Body of pancreas (tissue), 4 donors: ENCODE measurements at regions not wholly inside any gene's neighbourhood (a gene's known extent, or its start where the extent isn't known, plus 50 kb on each side); places are given as distances from the start of the nearest gene placed in this dataset.

Experiments used
- ATAC-seq: fragments of 150-250 bp; one replicate; pipeline ENCODE4 v1.9.1; 2016
- DNase-seq, 4 donors: peaks; one replicate each; pipeline ENCODE4 v3.0.0-alpha.2; 2019
- H3K27ac ChIP-seq, 4 donors: fragments of 200-600 bp; sonication (generic); 1 replicate in 3 of 4; 2 replicates in 1 of 4; pipeline versions ENCODE4 v1.5.1 to v1.6.1; 2016 to 2019; ENCODE audit warnings: mild to moderate bottlenecking in 1 of 4, mixed read lengths in 1 of 4, moderate library complexity in 1 of 4
- H3K27me3 ChIP-seq, 2 donors: fragments of 200-600 bp; sonication (generic); one replicate each; pipeline ENCODE4 v1.6.0; 2016; ENCODE audit warnings: mild to moderate bottlenecking in 1 of 2
- H3K36me3 ChIP-seq, 2 donors: fragments of 200-600 bp; sonication (generic); replicated peaks in 1 of 2; 2 replicates each; pipeline ENCODE4 v1.5.1; 2016; ENCODE audit warnings: low read depth in 2 of 2; ENCODE audit not compliant: insufficient read depth in 1 of 2
- H3K4me1 ChIP-seq: fragments of 200-600 bp; sonication (generic); one replicate; pipeline ENCODE4 v1.6.0; 2016
- H3K4me3 ChIP-seq, 2 donors: fragments of 200-600 bp; sonication (generic); 1 replicate in 1 of 2; 2 replicates in 1 of 2; pipeline ENCODE4 v1.5.1; 2016 to 2019
- H3K9me3 ChIP-seq, 3 donors: fragments of 200-600 bp; sonication (generic); 1 replicate in 2 of 3; 2 replicates in 1 of 3; pipeline ENCODE4 v1.5.1; 2016
- CTCF ChIP-seq, 7 experiments: fragments of 450-650 bp in 4 of 7; fragments of 200-600 bp in 3 of 7; sonication (generic) in 3 of 7; IDR thresholded peaks; one replicate each; pipeline ENCODE4 v1.5.1; 2016 to 2019; ENCODE audit warnings: antibody characterized with exemption in 7 of 7
- POLR2A ChIP-seq, 3 donors: fragments of 450-650 bp; IDR thresholded peaks; one replicate each; pipeline ENCODE4 v1.6.1; 2016; ENCODE audit warnings: antibody characterized with exemption in 3 of 3, mild to moderate bottlenecking in 2 of 3
- WGBS, 2 donors: methylation state at CpG; one replicate each; pipeline ENCODE4 v1.1.5; 2017; 5-methylcytosine and 5-hydroxymethylcytosine counted together
- intact Hi-C: fragments of 100-400 bp; cut with DNase I; formaldehyde crosslinking; loops from one replicate; pipeline ENCODE4 v1.15.1; 2023

- TF ChIP-seq CTCF (IDR thresholded peaks at IDR 0.05), result no peak
- TF ChIP-seq POLR2A (IDR thresholded peaks at IDR 0.05), result no peak
- 79 to 86% methylated on average over 3 of the region's 3 CpGs for WGBS, 2 donors
Measured at GRCh38 chr16:72649254-72649944, 398.5 kb downstream of the ZFHX3 start.

GRCh38 chr16:72646615-72647014, 401.3 kb downstream of the ZFHX3 start:
- Histone ChIP-seq H3K36me3 (no peaks in the 10 kb centered on the region), H3K4me1 (no peaks in the 10 kb centered on the region), H3K27ac (no peak overlapping the region), H3K9me3 (peaks cover 0 to 5% (median 0%) of the 10 kb centered on the region in 3 donors), H3K4me3 (no peak overlapping the region), H3K27me3 (no peaks in the 10 kb centered on the region)
- DNase-seq (no peak), ATAC-seq (no peak)
- WGBS, 2 donors, result 70 to 87% methylated on average over 3 of the region's 3 CpGs
- intact Hi-C loops, result no loop called here
- TF ChIP-seq POLR2A (IDR thresholded peaks at IDR 0.05), result no peak
- no peak for TF ChIP-seq CTCF (IDR thresholded peaks at IDR 0.05)

More at GRCh38 chr16:72649254-72649944, 398.5 kb downstream of the ZFHX3 start:
- DNase-seq, result no peak
- no peak overlapping the region for H3K4me3 ChIP-seq
- intact Hi-C loops, result no loop called here
- no peaks in the 10 kb centered on the region for H3K36me3 ChIP-seq
- H3K4me1 ChIP-seq, result no peaks in the 10 kb centered on the region
- no peak for ATAC-seq
- H3K9me3 ChIP-seq, result no peaks in the 10 kb centered on the region
- no peak overlapping the region for H3K27ac ChIP-seq
- no peaks in the 10 kb centered on the region for H3K27me3 ChIP-seq

GRCh38 chr16:72645538-72645937, 402.4 kb downstream of the ZFHX3 start:
- H3K36me3 ChIP-seq, result no peaks in the 10 kb centered on the region
- intact Hi-C loops, result no loop called here
- H3K27me3 ChIP-seq, result no peaks in the 10 kb centered on the region
- 84 to 90% methylated on average over 3 of the region's 3 CpGs for WGBS, 2 donors
- no peak for TF ChIP-seq CTCF (IDR thresholded peaks at IDR 0.05)
- no peak for TF ChIP-seq POLR2A (IDR thresholded peaks at IDR 0.05)
- no peak overlapping the region for H3K27ac ChIP-seq
- no peaks in the 10 kb centered on the region for H3K4me1 ChIP-seq
- no peak overlapping the region for H3K4me3 ChIP-seq
- H3K9me3 ChIP-seq, result peaks cover 0 to 7% (median 0%) of the 10 kb centered on the region in 3 donors
- ATAC-seq (no peak), DNase-seq (no peak)

GRCh38 chr16:72644911-72645310, 403.0 kb downstream of the ZFHX3 start:
- H3K9me3 ChIP-seq, result peaks cover 0 to 7% (median 0%) of the 10 kb centered on the region in 3 donors
- no peak for ATAC-seq
- TF ChIP-seq POLR2A (IDR thresholded peaks at IDR 0.05) (no peak), CTCF (IDR thresholded peaks at IDR 0.05) (no peak)
- no peaks in the 10 kb centered on the region for H3K36me3 ChIP-seq
- no peak overlapping the region for H3K4me3 ChIP-seq
- H3K27me3 ChIP-seq, result no peaks in the 10 kb centered on the region
- H3K4me1 ChIP-seq, result no peaks in the 10 kb centered on the region
- H3K27ac ChIP-seq, result no peak overlapping the region
- no peak for DNase-seq
- intact Hi-C loops, result no loop called here

GRCh38 chr16:72639494-72639893, 408.4 kb downstream of the ZFHX3 start:
- no peaks in the 10 kb centered on the region for H3K36me3 ChIP-seq
- TF ChIP-seq CTCF (IDR thresholded peaks at IDR 0.05), result no peak
- TF ChIP-seq POLR2A (IDR thresholded peaks at IDR 0.05), result no peak
- no peaks in the 10 kb centered on the region for H3K4me1 ChIP-seq
- ATAC-seq (no peak), DNase-seq (no peak)
- H3K4me3 ChIP-seq, result no peak overlapping the region
- no peaks in the 10 kb centered on the region for H3K27me3 ChIP-seq
- WGBS, 2 donors, result 71 to 100% methylated on average over 1 of the region's 1 CpG
- H3K27ac ChIP-seq, result no peak overlapping the region
- H3K9me3 ChIP-seq, result peaks cover 0 to 7% (median 0%) of the 10 kb centered on the region in 3 donors
- intact Hi-C loops, result no loop called here
